Spleen (tissue), 7 donors: ENCODE measurements at regions not wholly inside any gene's neighbourhood (a gene's known extent, or its start where the extent isn't known, plus 50 kb on each side); places are given as distances from the start of the nearest gene placed in this dataset.

Source experiments
- CTCF ChIP-seq, 11 experiments: fragments of 200-600 bp in 7 of 11; fragments of 450-650 bp in 4 of 11; sonication (generic) in 4 of 11; IDR thresholded peaks in 8 of 11; conservative IDR thresholded peaks in 3 of 11; 1 replicate in 7 of 11; 2 replicates in 4 of 11; pipeline versions ENCODE4 v1.4.0 to v1.8.0; 2016 to 2021; ENCODE audit warnings: antibody characterized with exemption in 11 of 11, inconsistent platforms in 4 of 11, mild to moderate bottlenecking in 1 of 11
- POLR2A ChIP-seq, 3 donors: fragments of 450-650 bp; IDR thresholded peaks; one replicate each; pipeline ENCODE4 v1.5.1; 2017; ENCODE audit warnings: antibody characterized with exemption in 3 of 3, mild to moderate bottlenecking in 1 of 3
- donor health status: DM: no; HTN: no; CAD: no; lungs with moderate emphysema.
- donor health status: DM: no; HTN: no; CAD: no.
- donor health status: DM: no; HTN: no; CAD: no.

- TF ChIP-seq CTCF (IDR thresholded peaks at IDR 0.05 in 8 of 11, conservative IDR thresholded peaks at IDR 0.05 in 3 of 11), result no peak
- TF ChIP-seq POLR2A (IDR thresholded peaks at IDR 0.05), result no peak
Measured at GRCh38 chr2:117123362-117123761, 691.1 kb upstream of the DDX18 start.
